ENCODE measurements at regions not wholly inside any gene's neighbourhood (a gene's known extent, or its start where the extent isn't known, plus 50 kb on each side); places are given as distances from the start of the nearest gene placed in this dataset.

GRCh38 chr18:28476302-28476701, 299.4 kb upstream of the CDH2 start:
- no peaks in the 10 kb centered on the region for H3K27me3 ChIP-seq
- intact Hi-C loops (cut with DNase I; ENCODE audit: low total_unique reads): no loop called here
- TF ChIP-seq CTCF (IDR thresholded peaks at IDR 0.05): no peak
- H3K27ac ChIP-seq: no peak overlapping the region
- no peaks in the 10 kb centered on the region for H3K36me3 ChIP-seq
- H3K4me1 ChIP-seq: no peaks in the 10 kb centered on the region
- H3K9me3 ChIP-seq: peaks cover 0 to 4% (median 0%) of the 10 kb centered on the region in 3 donors
- no peak overlapping the region for H3K4me3 ChIP-seq
- no peak for DNase-seq

- intact Hi-C loops (cut with DNase I; ENCODE audit: low total_unique reads): no loop called here
- no peak for DNase-seq
- Histone ChIP-seq H3K36me3 (no peaks in the 10 kb centered on the region), H3K4me3 (no peak overlapping the region), H3K9me3 (peaks cover 0 to 4% (median 0%) of the 10 kb centered on the region in 3 donors), H3K27ac (no peak overlapping the region), H3K4me1 (no peaks in the 10 kb centered on the region), H3K27me3 (no peaks in the 10 kb centered on the region)
- TF ChIP-seq CTCF (IDR thresholded peaks at IDR 0.05): no peak
Measured at GRCh38 chr18:28469946-28470345, 293.0 kb upstream of the CDH2 start.

GRCh38 chr18:28468901-28469300, 292.0 kb upstream of the CDH2 start:
- Histone ChIP-seq H3K27me3 (no peaks in the 10 kb centered on the region), H3K4me3 (no peak overlapping the region), H3K27ac (no peak overlapping the region), H3K4me1 (no peaks in the 10 kb centered on the region), H3K9me3 (peaks cover 0 to 3% (median 0%) of the 10 kb centered on the region in 3 donors), H3K36me3 (no peaks in the 10 kb centered on the region)
- TF ChIP-seq CTCF (IDR thresholded peaks at IDR 0.05): no peak
- intact Hi-C loops (cut with DNase I; ENCODE audit: low total_unique reads): no loop called here
- no peak for DNase-seq

GRCh38 chr18:28466204-28466603, 289.3 kb upstream of the CDH2 start:
- intact Hi-C loops (cut with DNase I; ENCODE audit: low total_unique reads): no loop called here
- no peaks in the 10 kb centered on the region for H3K36me3 ChIP-seq
- H3K4me3 ChIP-seq: no peak overlapping the region
- no peaks in the 10 kb centered on the region for H3K27me3 ChIP-seq
- no peak for TF ChIP-seq CTCF (IDR thresholded peaks at IDR 0.05)
- no peak overlapping the region for H3K27ac ChIP-seq
- DNase-seq: no peak
- H3K9me3 ChIP-seq: no peaks in the 10 kb centered on the region
- H3K4me1 ChIP-seq: no peaks in the 10 kb centered on the region

- intact Hi-C loops (cut with DNase I; ENCODE audit: low total_unique reads): no loop called here
Measured at GRCh38 chr18:28459587-28459986, 282.7 kb upstream of the CDH2 start.

More at GRCh38 chr18:28459587-28459986, 282.7 kb upstream of the CDH2 start:
- Histone ChIP-seq H3K27me3 (no peaks in the 10 kb centered on the region), H3K4me3 (no peak overlapping the region), H3K9me3 (no peaks in the 10 kb centered on the region), H3K36me3 (no peaks in the 10 kb centered on the region), H3K27ac (no peak overlapping the region), H3K4me1 (no peaks in the 10 kb centered on the region)
- DNase-seq: no peak
- no peak for TF ChIP-seq CTCF (IDR thresholded peaks at IDR 0.05)

Measured in tibial artery (tissue), 4 donors.